Liver (tissue), 3 donors: ENCODE measurements at regions not wholly inside any gene's neighbourhood (a gene's known extent, or its start where the extent isn't known, plus 50 kb on each side); places are given as distances from the start of the nearest gene placed in this dataset.

Source experiments
- EGR1 ChIP-seq, 2 donors: IDR thresholded peaks; 2 replicates each; pipeline ENCODE4 v1.6.1; 2016 to 2018; ENCODE audit warnings: antibody characterized with exemption in 2 of 2, low read depth in 2 of 2
- GABPA ChIP-seq, 2 donors: IDR thresholded peaks in 1 of 2; conservative IDR thresholded peaks in 1 of 2; 2 replicates each; pipeline ENCODE4 v1.6.1; 2016; ENCODE audit warnings: antibody characterized with exemption in 2 of 2, mild to moderate bottlenecking in 1 of 2, moderate library complexity in 1 of 2
- JUND ChIP-seq, 2 donors: IDR thresholded peaks; 2 replicates each; pipeline ENCODE4 v1.6.1; 2016; ENCODE audit warnings: antibody characterized with exemption in 2 of 2
- SP1 ChIP-seq: IDR thresholded peaks from 2 replicates; pipeline ENCODE4 v1.6.1; 2018; ENCODE audit warnings: antibody characterized with exemption, mild to moderate bottlenecking
- TAF1 ChIP-seq: conservative IDR thresholded peaks from 2 replicates; pipeline ENCODE4 v1.6.1; 2016; ENCODE audit warnings: antibody characterized with exemption, mild to moderate bottlenecking
- YY1 ChIP-seq: IDR thresholded peaks from 2 replicates; pipeline ENCODE4 v1.6.1; 2016; ENCODE audit warnings: antibody characterized with exemption, mild to moderate bottlenecking
- TF ChIP-seq, protein P1 (sequence below): fragments of 150-350 bp; IDR thresholded peaks from 2 replicates; pipeline ENCODE4 v1.5.1; 2017; ENCODE audit warnings: improper control_type of control experiment, low read depth, low read length; ENCODE audit not compliant: missing input control
- TF ChIP-seq, protein P2 (sequence below): IDR thresholded peaks from 2 replicates; pipeline ENCODE4 v1.6.1; 2016; ENCODE audit warnings: antibody characterized with exemption
- TF ChIP-seq, protein P3 (sequence below): IDR thresholded peaks from 2 replicates; pipeline ENCODE4 v1.6.1; 2016; ENCODE audit warnings: antibody characterized with exemption, mild to moderate bottlenecking
- donor health status: healthy.
- donor health status: healthy.

DNA sequence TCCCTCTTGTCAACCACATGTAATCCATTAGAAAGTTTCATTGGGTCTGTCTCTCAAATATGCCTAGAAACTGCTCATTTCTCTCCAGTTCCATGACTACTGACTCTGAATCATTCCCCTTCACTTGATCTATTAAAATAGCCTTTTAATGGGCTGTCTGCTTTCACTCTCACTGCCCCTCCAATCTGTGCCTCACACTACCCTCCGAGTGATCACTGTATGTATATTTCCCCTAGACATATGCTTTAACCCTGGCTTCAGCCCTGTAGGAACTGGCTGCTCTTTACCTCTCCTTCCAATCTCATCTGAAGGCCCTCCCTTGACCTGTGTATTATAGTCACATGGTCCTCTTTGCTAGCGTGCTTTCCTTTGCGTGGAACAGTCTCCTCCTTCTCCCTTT is 282.8 kb upstream of the ADAMTS9 start:
- TF ChIP-seq, protein P1, sequence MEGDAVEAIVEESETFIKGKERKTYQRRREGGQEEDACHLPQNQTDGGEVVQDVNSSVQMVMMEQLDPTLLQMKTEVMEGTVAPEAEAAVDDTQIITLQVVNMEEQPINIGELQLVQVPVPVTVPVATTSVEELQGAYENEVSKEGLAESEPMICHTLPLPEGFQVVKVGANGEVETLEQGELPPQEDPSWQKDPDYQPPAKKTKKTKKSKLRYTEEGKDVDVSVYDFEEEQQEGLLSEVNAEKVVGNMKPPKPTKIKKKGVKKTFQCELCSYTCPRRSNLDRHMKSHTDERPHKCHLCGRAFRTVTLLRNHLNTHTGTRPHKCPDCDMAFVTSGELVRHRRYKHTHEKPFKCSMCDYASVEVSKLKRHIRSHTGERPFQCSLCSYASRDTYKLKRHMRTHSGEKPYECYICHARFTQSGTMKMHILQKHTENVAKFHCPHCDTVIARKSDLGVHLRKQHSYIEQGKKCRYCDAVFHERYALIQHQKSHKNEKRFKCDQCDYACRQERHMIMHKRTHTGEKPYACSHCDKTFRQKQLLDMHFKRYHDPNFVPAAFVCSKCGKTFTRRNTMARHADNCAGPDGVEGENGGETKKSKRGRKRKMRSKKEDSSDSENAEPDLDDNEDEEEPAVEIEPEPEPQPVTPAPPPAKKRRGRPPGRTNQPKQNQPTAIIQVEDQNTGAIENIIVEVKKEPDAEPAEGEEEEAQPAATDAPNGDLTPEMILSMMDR, result no peak
- TF ChIP-seq, protein P2, sequence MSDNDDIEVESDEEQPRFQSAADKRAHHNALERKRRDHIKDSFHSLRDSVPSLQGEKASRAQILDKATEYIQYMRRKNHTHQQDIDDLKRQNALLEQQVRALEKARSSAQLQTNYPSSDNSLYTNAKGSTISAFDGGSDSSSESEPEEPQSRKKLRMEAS, result no peak
- no peak for TF ChIP-seq YY1
- TF ChIP-seq EGR1 (IDR thresholded peaks at IDR 0.05; ENCODE audit: low read depth in 2 of 2), result no peak
- no peak for TF ChIP-seq TAF1
- TF ChIP-seq, protein P3, sequence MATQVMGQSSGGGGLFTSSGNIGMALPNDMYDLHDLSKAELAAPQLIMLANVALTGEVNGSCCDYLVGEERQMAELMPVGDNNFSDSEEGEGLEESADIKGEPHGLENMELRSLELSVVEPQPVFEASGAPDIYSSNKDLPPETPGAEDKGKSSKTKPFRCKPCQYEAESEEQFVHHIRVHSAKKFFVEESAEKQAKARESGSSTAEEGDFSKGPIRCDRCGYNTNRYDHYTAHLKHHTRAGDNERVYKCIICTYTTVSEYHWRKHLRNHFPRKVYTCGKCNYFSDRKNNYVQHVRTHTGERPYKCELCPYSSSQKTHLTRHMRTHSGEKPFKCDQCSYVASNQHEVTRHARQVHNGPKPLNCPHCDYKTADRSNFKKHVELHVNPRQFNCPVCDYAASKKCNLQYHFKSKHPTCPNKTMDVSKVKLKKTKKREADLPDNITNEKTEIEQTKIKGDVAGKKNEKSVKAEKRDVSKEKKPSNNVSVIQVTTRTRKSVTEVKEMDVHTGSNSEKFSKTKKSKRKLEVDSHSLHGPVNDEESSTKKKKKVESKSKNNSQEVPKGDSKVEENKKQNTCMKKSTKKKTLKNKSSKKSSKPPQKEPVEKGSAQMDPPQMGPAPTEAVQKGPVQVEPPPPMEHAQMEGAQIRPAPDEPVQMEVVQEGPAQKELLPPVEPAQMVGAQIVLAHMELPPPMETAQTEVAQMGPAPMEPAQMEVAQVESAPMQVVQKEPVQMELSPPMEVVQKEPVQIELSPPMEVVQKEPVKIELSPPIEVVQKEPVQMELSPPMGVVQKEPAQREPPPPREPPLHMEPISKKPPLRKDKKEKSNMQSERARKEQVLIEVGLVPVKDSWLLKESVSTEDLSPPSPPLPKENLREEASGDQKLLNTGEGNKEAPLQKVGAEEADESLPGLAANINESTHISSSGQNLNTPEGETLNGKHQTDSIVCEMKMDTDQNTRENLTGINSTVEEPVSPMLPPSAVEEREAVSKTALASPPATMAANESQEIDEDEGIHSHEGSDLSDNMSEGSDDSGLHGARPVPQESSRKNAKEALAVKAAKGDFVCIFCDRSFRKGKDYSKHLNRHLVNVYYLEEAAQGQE, result no peak
- no peak for TF ChIP-seq GABPA (IDR thresholded peaks at IDR 0.05 in 1 of 2, conservative IDR thresholded peaks at IDR 0.05 in 1 of 2)
- TF ChIP-seq JUND (IDR thresholded peaks at IDR 0.05), result no peak
- no peak for TF ChIP-seq SP1
